GM23248 (cell line): ENCODE measurements at regions not wholly inside any gene's neighbourhood (a gene's known extent, or its start where the extent isn't known, plus 50 kb on each side); places are given as distances from the start of the nearest gene placed in this dataset.

ENCODE experiments used
- DNase-seq: peaks from one replicate; pipeline ENCODE4 v3.0.0-alpha.2; 2015
- H2AFZ ChIP-seq: fragments of 200-600 bp; sonication (generic); 2 replicates; pipeline ENCODE4 v1.6.1; 2016; ENCODE audit warnings: antibody characterized with exemption
- H3F3A ChIP-seq: fragments of 200-600 bp; sonication (generic); 2 replicates; pipeline ENCODE4 v1.6.1; 2016; ENCODE audit warnings: mild to moderate bottlenecking, antibody characterized with exemption, mixed run types; ENCODE audit not compliant: insufficient read depth
- H3K27ac ChIP-seq: fragments of 200-600 bp; sonication (generic); 2 replicates; pipeline ENCODE4 v1.5.1; 2016; ENCODE audit warnings: mild to moderate bottlenecking
- H3K27me3 ChIP-seq: fragments of 200-600 bp; sonication (generic); replicated peaks from 2 replicates; pipeline ENCODE4 v1.6.1; 2016; ENCODE audit warnings: mild to moderate bottlenecking; ENCODE audit not compliant: insufficient read depth
- H3K36me3 ChIP-seq: fragments of 200-600 bp; sonication (generic); 2 replicates; pipeline ENCODE4 v1.6.1; 2016; ENCODE audit warnings: low read depth, mild to moderate bottlenecking
- H3K4me1 ChIP-seq: fragments of 200-600 bp; sonication (generic); 2 replicates; pipeline ENCODE4 v1.6.1; 2016; ENCODE audit warnings: mild to moderate bottlenecking; ENCODE audit not compliant: insufficient read depth
- H3K4me2 ChIP-seq: fragments of 200-600 bp; sonication (generic); one replicate; pipeline ENCODE4 v1.6.1; 2016; ENCODE audit warnings: mild to moderate bottlenecking; ENCODE audit not compliant: unreplicated experiment
- H3K4me3 ChIP-seq: fragments of 200-600 bp; sonication (generic); 2 replicates; pipeline ENCODE4 v1.5.1; 2016; ENCODE audit warnings: mild to moderate bottlenecking
- H3K79me2 ChIP-seq: fragments of 200-600 bp; sonication (generic); 2 replicates; pipeline ENCODE4 v1.6.1; 2016; ENCODE audit warnings: mild to moderate bottlenecking; ENCODE audit not compliant: insufficient read depth
- H3K9ac ChIP-seq: fragments of 200-600 bp; sonication (generic); 2 replicates; pipeline ENCODE4 v1.6.1; 2016; ENCODE audit warnings: mild to moderate bottlenecking
- H3K9me2 ChIP-seq: fragments of 200-600 bp; sonication (generic); 2 replicates; pipeline ENCODE4 v1.6.1; 2016; ENCODE audit warnings: mixed run types, mild to moderate bottlenecking, moderate library complexity; ENCODE audit not compliant: insufficient read depth
- H3K9me3 ChIP-seq: fragments of 200-600 bp; sonication (generic); one replicate; pipeline ENCODE4 v1.6.1; 2017; ENCODE audit warnings: low read depth
- H4K20me1 ChIP-seq: fragments of 200-600 bp; sonication (generic); 2 replicates; pipeline ENCODE4 v1.6.0; 2016; ENCODE audit not compliant: insufficient read depth
- EZH2 ChIP-seq: fragments of 200-600 bp; sonication (generic); IDR thresholded peaks from 2 replicates; pipeline ENCODE4 v1.6.1; 2018; ENCODE audit warnings: antibody characterized with exemption, mild to moderate bottlenecking; ENCODE audit not compliant: insufficient read depth, poor library complexity, severe bottlenecking
- EZH2phosphoT487 ChIP-seq: fragments of 200-600 bp; sonication (generic); IDR thresholded peaks from 2 replicates; pipeline ENCODE4 v1.6.1; 2018; ENCODE audit warnings: antibody characterized with exemption, moderate library complexity, mild to moderate bottlenecking, low read depth; ENCODE audit not compliant: insufficient read depth
- WGBS, 2 experiments: methylation state at CpG; one replicate each; pipeline ENCODE4 v1.1.6; 2015 to 2017; ENCODE audit warnings: low lambda C conversion rate in 2 of 2, low coverage in 1 of 2; ENCODE audit errors: missing lambda C conversion rate in 2 of 2; 5-methylcytosine and 5-hydroxymethylcytosine counted together
- in situ Hi-C: fragments of 300-500 bp; cut with MboI; formaldehyde crosslinking; loops from 2 replicates; pipeline ENCODE4 v1.15.0; 2020

- no peaks in the 10 kb centered on the region for H3K79me2 ChIP-seq
- H3K27ac ChIP-seq: no peak overlapping the region
- DNase-seq: no peak
- H3K4me1 ChIP-seq: no peaks in the 10 kb centered on the region
- H4K20me1 ChIP-seq: no peaks in the 10 kb centered on the region
- no peak overlapping the region for H3K9ac ChIP-seq
- H3K27me3 ChIP-seq: no peaks in the 10 kb centered on the region
- H3K4me2 ChIP-seq: no peak overlapping the region
- in situ Hi-C loops: no loop called here
- no peaks in the 10 kb centered on the region for H3K36me3 ChIP-seq
- H3K4me3 ChIP-seq: no peak overlapping the region
- no peak overlapping the region for H2AFZ ChIP-seq
- no peaks in the 10 kb centered on the region for H3F3A ChIP-seq
- TF ChIP-seq EZH2: no peak
- TF ChIP-seq EZH2phosphoT487: no peak
- H3K9me3 ChIP-seq: peaks cover 4% of the 10 kb centered on the region
- no peaks in the 10 kb centered on the region for H3K9me2 ChIP-seq
Measured at GRCh38 chr5:3893527-3893926, 297.9 kb downstream of the IRX1 start.

GRCh38 chr5:3893975-3894374 lies 298.3 kb downstream of the IRX1 start:
- WGBS, 2 experiments: 26 to 38% methylated on average over 1 of the region's 1 CpG
- H4K20me1 ChIP-seq: no peaks in the 10 kb centered on the region
- no peaks in the 10 kb centered on the region for H3K9me2 ChIP-seq
- no peak overlapping the region for H3K9ac ChIP-seq
- DNase-seq: no peak
- no peaks in the 10 kb centered on the region for H3F3A ChIP-seq
- H3K36me3 ChIP-seq: no peaks in the 10 kb centered on the region
- H3K4me2 ChIP-seq: no peak overlapping the region
- in situ Hi-C loops: no loop called here
- no peak for TF ChIP-seq EZH2phosphoT487
- no peaks in the 10 kb centered on the region for H3K27me3 ChIP-seq
- H3K9me3 ChIP-seq: peaks cover 4% of the 10 kb centered on the region
- H3K27ac ChIP-seq: no peak overlapping the region
- no peaks in the 10 kb centered on the region for H3K79me2 ChIP-seq
- no peak overlapping the region for H3K4me3 ChIP-seq
- no peaks in the 10 kb centered on the region for H3K4me1 ChIP-seq
- no peak overlapping the region for H2AFZ ChIP-seq

GRCh38 chr5:3896098-3896497 lies 300.5 kb downstream of the IRX1 start:
- Histone ChIP-seq H3K27ac (no peak overlapping the region), H3K4me3 (no peak overlapping the region), H3K79me2 (no peaks in the 10 kb centered on the region), H3K27me3 (no peaks in the 10 kb centered on the region), H3K4me2 (no peak overlapping the region), H2AFZ (no peak overlapping the region), H3K9me2 (no peaks in the 10 kb centered on the region), H3K4me1 (no peaks in the 10 kb centered on the region), H3F3A (no peaks in the 10 kb centered on the region), H3K36me3 (no peaks in the 10 kb centered on the region), H3K9me3 (peaks cover 4% of the 10 kb centered on the region), H4K20me1 (no peaks in the 10 kb centered on the region), H3K9ac (no peak overlapping the region)
- in situ Hi-C loops: no loop called here
- no peak for DNase-seq
- 48 to 51% methylated on average over 5 of the region's 5 CpGs for WGBS, 2 experiments
- TF ChIP-seq EZH2phosphoT487: no peak
- no peak for TF ChIP-seq EZH2

- in situ Hi-C loops: no loop called here
- Histone ChIP-seq H3K27ac (no peak overlapping the region), H3K4me2 (no peak overlapping the region), H3K79me2 (no peaks in the 10 kb centered on the region), H4K20me1 (no peaks in the 10 kb centered on the region), H3K27me3 (no peaks in the 10 kb centered on the region), H3K9me2 (no peaks in the 10 kb centered on the region), H3K36me3 (no peaks in the 10 kb centered on the region), H3F3A (no peaks in the 10 kb centered on the region), H3K9me3 (peaks cover 4% of the 10 kb centered on the region), H3K9ac (no peak overlapping the region), H2AFZ (no peak overlapping the region), H3K4me3 (no peak overlapping the region), H3K4me1 (no peaks in the 10 kb centered on the region)
- 19 to 22% methylated on average over 5 of the region's 5 CpGs for WGBS, 2 experiments
- no peak for TF ChIP-seq EZH2
- TF ChIP-seq EZH2phosphoT487: no peak
- DNase-seq: no peak
Measured at GRCh38 chr5:3899093-3899492, 303.5 kb downstream of the IRX1 start.

GRCh38 chr5:3904584-3904983 lies 309.0 kb downstream of the IRX1 start:
- no peak overlapping the region for H3K27ac ChIP-seq
- no peaks in the 10 kb centered on the region for H4K20me1 ChIP-seq
- H3K36me3 ChIP-seq: no peaks in the 10 kb centered on the region
- in situ Hi-C loops: no loop called here
- no peak overlapping the region for H3K4me2 ChIP-seq
- TF ChIP-seq EZH2 (no peak), EZH2phosphoT487 (no peak)
- H3K9me3 ChIP-seq: no peaks in the 10 kb centered on the region
- H3K4me1 ChIP-seq: no peaks in the 10 kb centered on the region
- no peak overlapping the region for H3K9ac ChIP-seq
- no peaks in the 10 kb centered on the region for H3K27me3 ChIP-seq
- H3K79me2 ChIP-seq: no peaks in the 10 kb centered on the region
- no peaks in the 10 kb centered on the region for H3F3A ChIP-seq
- H2AFZ ChIP-seq: no peak overlapping the region
- no peak for DNase-seq
- H3K4me3 ChIP-seq: no peak overlapping the region
- 38 to 42% methylated on average over 8 of the region's 8 CpGs for WGBS, 2 experiments
- no peaks in the 10 kb centered on the region for H3K9me2 ChIP-seq
